Cardiac fibroblast (primary cell): ENCODE measurements at regions not wholly inside any gene's neighbourhood (a gene's known extent, or its start where the extent isn't known, plus 50 kb on each side); places are given as distances from the start of the nearest gene placed in this dataset.
"Not testable (repeated sequence)": the region's sequence is repeated elsewhere in the genome, so short reads cannot be mapped to it uniquely, and the experiment has no call there.

Experiments used
- DNase-seq, 2 donors: peaks; one replicate each; pipeline versions ENCODE4 v3.0.0 to v3.0.0-alpha.2; 2010; ENCODE audit warnings: low read depth in 2 of 2
- H3K4me3 ChIP-seq, 2 donors: replicated peaks in 1 of 2; 1 replicate in 1 of 2; 2 replicates in 1 of 2; pipeline ENCODE4 v1.5.1; 2011; ENCODE audit warnings: low read depth in 2 of 2, low read length in 2 of 2, mild to moderate bottlenecking in 2 of 2, moderate library complexity in 1 of 2
- TF ChIP-seq, protein P1 (sequence below): IDR thresholded peaks from one replicate; pipeline ENCODE4 v1.5.1; 2011; ENCODE audit warnings: low read depth, mild to moderate bottlenecking, low read length, inconsistent platforms

DNA sequence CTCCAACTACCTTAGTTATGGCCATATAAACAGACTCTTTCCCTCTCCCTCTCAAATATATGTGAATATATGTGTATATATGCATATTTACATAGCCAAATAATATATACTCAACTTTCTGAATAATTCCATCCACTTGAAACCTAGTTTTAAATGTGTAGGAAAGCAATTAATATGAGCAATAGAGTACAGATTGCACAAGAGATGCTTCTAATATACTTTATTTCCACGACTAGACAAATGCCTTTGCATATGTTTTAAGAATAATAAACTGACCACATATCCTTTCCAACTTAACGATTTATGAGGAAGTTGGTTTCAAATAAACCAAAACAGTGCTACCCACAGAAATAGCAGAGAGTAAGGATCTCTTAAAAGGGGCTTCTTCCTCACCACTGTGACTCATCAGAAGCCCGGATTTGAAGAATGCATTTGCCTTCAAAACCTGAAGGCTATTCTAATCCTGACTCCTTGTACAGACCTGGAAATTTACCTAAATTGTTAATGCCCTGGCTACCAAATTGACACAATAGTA is 266.3 kb downstream of the AHR start:
- no peak overlapping the region for H3K4me3 ChIP-seq
- peak in 1 of 2 donors; percentile 31 for DNase-seq
- TF ChIP-seq, protein P1, sequence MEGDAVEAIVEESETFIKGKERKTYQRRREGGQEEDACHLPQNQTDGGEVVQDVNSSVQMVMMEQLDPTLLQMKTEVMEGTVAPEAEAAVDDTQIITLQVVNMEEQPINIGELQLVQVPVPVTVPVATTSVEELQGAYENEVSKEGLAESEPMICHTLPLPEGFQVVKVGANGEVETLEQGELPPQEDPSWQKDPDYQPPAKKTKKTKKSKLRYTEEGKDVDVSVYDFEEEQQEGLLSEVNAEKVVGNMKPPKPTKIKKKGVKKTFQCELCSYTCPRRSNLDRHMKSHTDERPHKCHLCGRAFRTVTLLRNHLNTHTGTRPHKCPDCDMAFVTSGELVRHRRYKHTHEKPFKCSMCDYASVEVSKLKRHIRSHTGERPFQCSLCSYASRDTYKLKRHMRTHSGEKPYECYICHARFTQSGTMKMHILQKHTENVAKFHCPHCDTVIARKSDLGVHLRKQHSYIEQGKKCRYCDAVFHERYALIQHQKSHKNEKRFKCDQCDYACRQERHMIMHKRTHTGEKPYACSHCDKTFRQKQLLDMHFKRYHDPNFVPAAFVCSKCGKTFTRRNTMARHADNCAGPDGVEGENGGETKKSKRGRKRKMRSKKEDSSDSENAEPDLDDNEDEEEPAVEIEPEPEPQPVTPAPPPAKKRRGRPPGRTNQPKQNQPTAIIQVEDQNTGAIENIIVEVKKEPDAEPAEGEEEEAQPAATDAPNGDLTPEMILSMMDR: no peak

DNA sequence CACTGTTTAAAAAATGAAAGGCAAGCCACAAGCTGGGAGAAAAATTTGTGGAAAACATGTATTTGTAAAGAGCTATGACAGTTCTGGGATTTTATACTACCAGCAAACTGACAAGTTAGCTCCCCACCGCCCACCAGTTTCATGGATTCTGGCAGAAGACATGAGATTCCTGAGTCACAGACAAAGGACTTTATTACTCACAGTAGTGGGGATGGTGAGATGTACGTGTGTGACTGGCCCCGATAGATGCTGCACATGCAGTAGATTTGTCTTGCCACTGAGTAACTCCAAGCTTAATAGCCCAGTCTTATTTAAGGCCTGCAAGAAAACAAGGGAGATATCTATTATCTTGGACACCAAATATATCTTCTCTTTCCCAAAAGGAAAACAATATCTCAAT is 281.7 kb downstream of the AHR start:
- TF ChIP-seq, protein P1: no peak
- no peak overlapping the region for H3K4me3 ChIP-seq
- peak; percentile 76 to 84 for DNase-seq

DNA sequence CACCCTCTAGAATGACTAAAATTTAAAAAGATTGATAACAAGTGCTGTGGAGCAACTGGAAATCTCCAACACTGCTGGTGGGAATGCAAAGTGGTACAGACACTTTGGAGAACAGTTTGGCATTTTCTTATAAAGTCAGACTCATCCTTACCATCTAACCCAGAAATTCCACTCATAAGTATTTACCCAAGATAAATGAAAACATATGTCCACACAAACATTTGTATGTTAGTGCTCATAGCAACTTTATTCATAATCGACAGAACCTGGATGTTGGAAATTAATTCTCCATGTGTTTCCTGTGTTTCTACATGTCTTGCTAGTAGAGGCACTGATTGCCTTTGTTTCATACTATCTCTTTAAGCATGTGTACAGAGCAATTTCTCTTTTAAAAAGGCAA is 282.4 kb downstream of the AHR start:
- no peak overlapping the region for H3K4me3 ChIP-seq
- no peak for DNase-seq
- TF ChIP-seq, protein P1: no peak

DNA sequence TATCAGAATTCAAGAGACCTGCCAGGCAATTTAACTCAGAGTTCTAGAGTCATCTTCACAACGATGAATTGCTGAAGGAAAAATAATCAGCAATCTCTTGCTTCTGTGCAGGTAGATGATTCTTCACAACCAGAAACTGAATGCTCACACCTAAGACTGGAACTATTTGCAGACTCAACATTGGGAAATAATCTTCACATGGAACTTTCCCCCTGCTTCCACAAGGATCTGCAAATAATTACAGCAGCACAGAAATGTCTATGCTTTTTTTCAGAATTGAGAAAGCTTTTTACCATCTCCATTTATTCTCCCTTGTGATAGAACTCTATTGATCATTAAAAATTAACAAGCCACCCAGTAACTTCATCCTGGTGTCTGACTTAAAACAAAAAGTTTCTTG is 282.8 kb downstream of the AHR start:
- no peak for DNase-seq
- TF ChIP-seq, protein P1: no peak
- no peak overlapping the region for H3K4me3 ChIP-seq

DNA sequence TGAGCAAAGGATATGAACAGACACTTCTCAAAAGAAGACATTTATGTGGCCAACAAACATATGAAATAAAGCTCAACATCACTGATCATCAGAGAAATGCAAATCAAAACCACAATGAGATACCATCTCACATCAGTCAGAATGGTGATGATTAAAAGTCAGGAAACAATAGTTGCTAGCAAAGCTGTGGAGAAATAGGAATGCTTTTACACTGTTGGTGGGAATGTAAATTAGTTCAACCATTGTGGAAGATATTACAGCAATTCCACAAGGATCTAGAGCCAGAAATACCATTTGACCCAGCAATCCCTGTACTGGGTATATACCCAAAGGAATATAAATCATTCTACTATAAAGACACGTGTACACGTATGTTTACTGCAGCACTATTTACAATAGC is 284.2 kb downstream of the AHR start:
- H3K4me3 ChIP-seq, DNase-seq: not testable (repeated sequence)

DNA sequence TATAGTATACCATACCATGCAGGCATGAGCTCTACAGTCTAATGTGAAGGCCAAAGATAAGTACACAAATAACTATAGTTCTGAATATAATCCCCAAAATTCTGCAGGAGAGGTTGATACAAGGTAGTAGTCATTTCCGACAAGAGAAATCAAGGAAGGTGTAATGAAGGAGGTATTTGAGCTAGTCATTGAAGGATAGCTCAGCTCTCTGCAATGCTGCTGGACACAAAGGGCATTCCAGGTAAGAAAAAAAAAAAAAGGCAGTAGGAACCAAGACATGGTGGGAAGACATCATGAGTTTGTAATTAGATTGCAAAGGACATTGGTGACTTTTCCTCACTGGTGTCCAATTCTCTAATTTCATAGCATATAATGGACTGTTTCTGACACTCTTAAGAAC is 285.3 kb downstream of the AHR start:
- H3K4me3 ChIP-seq: no peak overlapping the region
- TF ChIP-seq, protein P1: no peak

DNA sequence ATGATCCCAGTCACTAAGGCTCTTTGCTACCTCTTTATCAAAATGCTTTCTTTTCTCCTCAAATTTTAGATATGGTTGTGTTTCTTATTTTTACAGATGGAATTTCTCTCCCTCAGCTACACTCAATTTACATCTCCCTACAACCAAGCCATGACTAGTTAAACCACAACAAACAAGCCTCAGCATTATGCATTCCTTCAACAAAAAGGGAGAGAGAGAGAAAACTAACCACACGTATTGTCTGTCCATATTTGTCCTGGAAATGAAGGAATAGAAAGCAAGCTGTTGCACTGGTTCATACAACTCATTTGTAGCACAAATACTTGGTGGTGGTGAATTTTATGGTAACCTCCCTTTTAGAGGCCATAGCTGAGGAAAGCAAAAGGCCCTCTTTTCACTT is 286.4 kb downstream of the AHR start:
- TF ChIP-seq, protein P1: no peak
- no peak overlapping the region for H3K4me3 ChIP-seq
- DNase-seq: peak; percentile 21 to 64

More for the DNA sequence above, 285.3 kb downstream of the AHR start:
- DNase-seq: no peak
